MM.1S (cell line): ENCODE measurements at regions not wholly inside any gene's neighbourhood (a gene's known extent, or its start where the extent isn't known, plus 50 kb on each side); places are given as distances from the start of the nearest gene placed in this dataset.

Experiments used
- DNase-seq: peaks from one replicate; pipeline ENCODE4 v3.0.0-alpha.2; 2015
- H2AFZ ChIP-seq: fragments of 300-600 bp; sonication (generic); 2 replicates; pipeline ENCODE4 v1.6.0; 2016; ENCODE audit warnings: antibody characterized with exemption, low read length
- H3F3A ChIP-seq: fragments of 300-600 bp; sonication (generic); 2 replicates; pipeline ENCODE4 v1.6.1; 2016; ENCODE audit warnings: mild to moderate bottlenecking, antibody characterized with exemption, low read length, moderate library complexity, mixed read lengths; ENCODE audit not compliant: insufficient read depth
- H3K27ac ChIP-seq: fragments of 300-600 bp; sonication (generic); 2 replicates; pipeline ENCODE4 v1.5.1; 2016; ENCODE audit warnings: mild to moderate bottlenecking, low read length
- H3K27me3 ChIP-seq: fragments of 300-600 bp; sonication (generic); replicated peaks from 2 replicates; pipeline ENCODE4 v1.6.0; 2016; ENCODE audit warnings: low read length; ENCODE audit not compliant: insufficient read depth
- H3K36me3 ChIP-seq: fragments of 300-600 bp; sonication (generic); replicated peaks from 2 replicates; pipeline ENCODE4 v1.6.1; 2016; ENCODE audit warnings: mild to moderate bottlenecking, low read length, mixed read lengths; ENCODE audit not compliant: insufficient read depth
- H3K4me1 ChIP-seq: fragments of 300-600 bp; sonication (generic); 2 replicates; pipeline ENCODE4 v1.6.1; 2016; ENCODE audit warnings: low read length, mixed read lengths
- H3K4me2 ChIP-seq: fragments of 300-600 bp; sonication (generic); 2 replicates; pipeline ENCODE4 v1.6.0; 2016; ENCODE audit warnings: low read depth, low read length
- H3K4me3 ChIP-seq: fragments of 300-600 bp; sonication (generic); 2 replicates; pipeline ENCODE4 v1.5.1; 2016; ENCODE audit warnings: low read length, mixed read lengths
- H3K79me2 ChIP-seq: fragments of 300-600 bp; sonication (generic); 2 replicates; pipeline ENCODE4 v1.6.1; 2016; ENCODE audit warnings: mixed run types, low read length, mixed read lengths
- H3K9ac ChIP-seq: fragments of 300-600 bp; sonication (generic); 2 replicates; pipeline ENCODE4 v1.6.1; 2016; ENCODE audit warnings: low read length, mixed read lengths
- H3K9me2 ChIP-seq: fragments of 300-600 bp; sonication (generic); replicated peaks from 2 replicates; pipeline ENCODE4 v1.6.1; 2016; ENCODE audit warnings: mild to moderate bottlenecking, low read length, mixed read lengths; ENCODE audit not compliant: insufficient read depth
- H3K9me3 ChIP-seq: fragments of 300-600 bp; sonication (generic); replicated peaks from 2 replicates; pipeline ENCODE4 v1.6.1; 2016; ENCODE audit warnings: mild to moderate bottlenecking, low read length, mixed read lengths; ENCODE audit not compliant: insufficient read depth
- H4K20me1 ChIP-seq: fragments of 300-600 bp; sonication (generic); 2 replicates; pipeline ENCODE4 v1.6.1; 2016; ENCODE audit warnings: mild to moderate bottlenecking, low read length, moderate library complexity, mixed read lengths; ENCODE audit not compliant: insufficient read depth
- EZH2 ChIP-seq: fragments of 300-600 bp; sonication (generic); optimal IDR thresholded peaks from 2 replicates; pipeline ENCODE3; 2017; ENCODE audit warnings: low read depth, mild to moderate bottlenecking, antibody characterized with exemption, low read length, mixed read lengths
- EZH2phosphoT487 ChIP-seq: fragments of 300-600 bp; sonication (generic); IDR thresholded peaks from 2 replicates; pipeline ENCODE4 v1.6.1; 2018; ENCODE audit warnings: antibody characterized with exemption, low read length
- TF ChIP-seq, protein P1 (sequence below): fragments of 300-600 bp; sonication (generic); IDR thresholded peaks from 2 replicates; pipeline ENCODE4 v1.5.1; 2016; ENCODE audit warnings: antibody characterized with exemption, low read length, mixed read lengths

DNA sequence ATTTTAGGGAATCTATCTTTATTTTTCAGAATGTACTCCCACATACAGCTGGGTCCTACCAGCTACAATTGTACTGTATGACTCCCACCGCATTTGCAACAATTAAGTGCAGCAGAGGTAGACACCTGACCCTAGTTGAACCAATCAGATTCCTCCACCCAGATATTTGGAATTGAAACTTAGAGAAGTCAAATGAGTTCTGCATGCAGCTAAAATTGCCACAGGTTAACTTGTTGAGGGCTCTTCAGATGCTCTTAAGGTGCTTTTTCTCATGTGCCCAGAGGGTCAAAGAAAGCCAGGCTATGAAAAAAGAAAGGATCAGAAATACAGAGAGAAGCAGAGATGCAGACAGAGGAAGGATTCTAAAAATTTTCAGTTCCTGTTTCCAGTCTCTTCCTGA is 68.0 kb upstream of the TES start:
- Histone ChIP-seq H3K79me2 (no peaks in the 10 kb centered on the region), H3K27ac (no peak overlapping the region), H3F3A (peaks cover 11% of the 10 kb centered on the region), H3K4me3 (no peak overlapping the region), H3K4me1 (peaks cover 33% of the 10 kb centered on the region), H4K20me1 (no peaks in the 10 kb centered on the region), H2AFZ (no peak overlapping the region), H3K9me2 (no peaks in the 10 kb centered on the region), H3K9me3 (no peaks in the 10 kb centered on the region), H3K4me2 (no peak overlapping the region), H3K9ac (no peak overlapping the region), H3K27me3 (no peaks in the 10 kb centered on the region), H3K36me3 (no peaks in the 10 kb centered on the region)
- no peak for DNase-seq
- TF ChIP-seq EZH2phosphoT487 (no peak), EZH2 (no peak)
- TF ChIP-seq, protein P1, sequence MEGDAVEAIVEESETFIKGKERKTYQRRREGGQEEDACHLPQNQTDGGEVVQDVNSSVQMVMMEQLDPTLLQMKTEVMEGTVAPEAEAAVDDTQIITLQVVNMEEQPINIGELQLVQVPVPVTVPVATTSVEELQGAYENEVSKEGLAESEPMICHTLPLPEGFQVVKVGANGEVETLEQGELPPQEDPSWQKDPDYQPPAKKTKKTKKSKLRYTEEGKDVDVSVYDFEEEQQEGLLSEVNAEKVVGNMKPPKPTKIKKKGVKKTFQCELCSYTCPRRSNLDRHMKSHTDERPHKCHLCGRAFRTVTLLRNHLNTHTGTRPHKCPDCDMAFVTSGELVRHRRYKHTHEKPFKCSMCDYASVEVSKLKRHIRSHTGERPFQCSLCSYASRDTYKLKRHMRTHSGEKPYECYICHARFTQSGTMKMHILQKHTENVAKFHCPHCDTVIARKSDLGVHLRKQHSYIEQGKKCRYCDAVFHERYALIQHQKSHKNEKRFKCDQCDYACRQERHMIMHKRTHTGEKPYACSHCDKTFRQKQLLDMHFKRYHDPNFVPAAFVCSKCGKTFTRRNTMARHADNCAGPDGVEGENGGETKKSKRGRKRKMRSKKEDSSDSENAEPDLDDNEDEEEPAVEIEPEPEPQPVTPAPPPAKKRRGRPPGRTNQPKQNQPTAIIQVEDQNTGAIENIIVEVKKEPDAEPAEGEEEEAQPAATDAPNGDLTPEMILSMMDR: no peak

GRCh38 chr7:116142850-116143249 is 67.5 kb upstream of the TES start:
- no peak overlapping the region for H3K27ac ChIP-seq
- H3K4me2 ChIP-seq: no peak overlapping the region
- no peak for DNase-seq
- H3K9me2 ChIP-seq: no peaks in the 10 kb centered on the region
- no peak overlapping the region for H3K9ac ChIP-seq
- no peak overlapping the region for H2AFZ ChIP-seq
- no peaks in the 10 kb centered on the region for H3K27me3 ChIP-seq
- H3F3A ChIP-seq: peaks cover 11% of the 10 kb centered on the region
- no peaks in the 10 kb centered on the region for H3K79me2 ChIP-seq
- H3K4me1 ChIP-seq: peaks cover 33% of the 10 kb centered on the region
- no peak overlapping the region for H3K4me3 ChIP-seq
- no peaks in the 10 kb centered on the region for H3K9me3 ChIP-seq
- H4K20me1 ChIP-seq: no peaks in the 10 kb centered on the region
- TF ChIP-seq EZH2 (no peak), EZH2phosphoT487 (no peak)
- TF ChIP-seq, protein P1: no peak
- H3K36me3 ChIP-seq: no peaks in the 10 kb centered on the region

DNA sequence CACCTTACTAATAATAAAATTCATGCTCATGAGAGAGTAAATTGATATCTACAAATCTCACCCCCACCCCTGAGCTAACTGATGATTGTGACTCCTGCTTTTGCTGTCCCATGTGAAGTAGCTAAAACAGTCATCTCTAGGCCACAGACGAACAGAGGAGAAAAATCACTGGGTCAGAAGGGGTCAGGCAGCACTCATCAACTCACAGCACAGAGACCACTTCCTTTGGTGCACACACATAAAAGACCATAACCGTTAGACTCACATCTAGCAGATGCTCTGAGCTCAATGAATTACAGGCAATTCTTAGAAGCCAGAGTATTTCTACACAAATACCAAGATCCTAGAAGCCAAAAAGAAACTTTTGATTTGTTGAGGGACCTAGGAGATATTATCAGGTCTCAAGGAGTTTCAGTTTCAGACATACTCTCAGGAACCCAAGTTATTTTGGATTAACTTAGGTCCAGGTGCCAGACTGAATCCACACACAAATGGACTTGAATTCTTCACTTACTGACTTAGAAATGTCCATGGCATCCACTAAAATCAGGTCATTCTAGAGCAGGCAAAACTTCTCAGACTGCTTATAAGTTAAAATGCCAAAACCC is 65.0 kb upstream of the TES start:
- DNase-seq: peak; percentile 78
- H3K9ac ChIP-seq: no peak overlapping the region
- H3K27me3 ChIP-seq: no peaks in the 10 kb centered on the region
- H4K20me1 ChIP-seq: no peaks in the 10 kb centered on the region
- no peaks in the 10 kb centered on the region for H3K9me2 ChIP-seq
- H3K36me3 ChIP-seq: no peaks in the 10 kb centered on the region
- H3K4me3 ChIP-seq: peak overlapping the region; percentile 9; the same call in 1 of the 2 replicates
- H3K9me3 ChIP-seq: no peaks in the 10 kb centered on the region
- H3K4me2 ChIP-seq: peak overlapping the region; percentile 64
- peaks cover 43% of the 10 kb centered on the region for H3K4me1 ChIP-seq
- peaks cover 15% of the 10 kb centered on the region for H3F3A ChIP-seq
- TF ChIP-seq, protein P1: no peak
- TF ChIP-seq EZH2phosphoT487 (no peak), EZH2 (no peak)
- H2AFZ ChIP-seq: 0 out of 2 replicates have a peak overlapping the region, but pooled peaks have one; percentile 1
- H3K79me2 ChIP-seq: no peaks in the 10 kb centered on the region
- peak overlapping the region; percentile 30; the same call in 1 of the 2 replicates for H3K27ac ChIP-seq
